GM18868 (cell line): ENCODE measurements at regions not wholly inside any gene's neighbourhood (a gene's known extent, or its start where the extent isn't known, plus 50 kb on each side); places are given as distances from the start of the nearest gene placed in this dataset.

Experiments used
- ATAC-seq: cut with Tn5 transposase; IDR thresholded peaks from one replicate; pipeline ENCODE4 v1.9.1; 2021; ENCODE audit warnings: mild to moderate bottlenecking, moderate library complexity; ENCODE audit not compliant: unreplicated experiment

- no peak for ATAC-seq
Observed at GRCh38 chr3:153069598-153070510, 92.2 kb upstream of the RAP2B start.

DNA sequence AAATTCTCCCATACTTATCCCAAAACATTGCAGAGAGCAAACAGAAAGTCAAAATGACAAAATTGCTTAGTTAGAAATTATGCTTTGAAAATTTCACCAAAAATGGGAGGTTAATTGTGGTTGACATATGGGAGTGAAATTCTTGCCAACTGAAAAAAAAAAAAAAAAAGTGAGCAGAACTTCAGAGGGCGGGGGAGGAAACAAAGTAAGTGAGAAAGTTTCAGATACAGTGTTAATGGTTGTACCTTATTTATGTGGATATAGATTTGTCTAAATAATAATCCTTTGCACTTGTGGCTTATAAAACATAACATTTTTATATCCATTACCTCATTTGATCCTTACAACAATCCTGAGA is 91.5 kb upstream of the RAP2B start:
- no peak for ATAC-seq

GRCh38 chr3:153072382-153072781 is 89.6 kb upstream of the RAP2B start:
- no peak for ATAC-seq

- no peak for ATAC-seq
Observed at GRCh38 chr3:153072856-153073255, 89.2 kb upstream of the RAP2B start.

DNA sequence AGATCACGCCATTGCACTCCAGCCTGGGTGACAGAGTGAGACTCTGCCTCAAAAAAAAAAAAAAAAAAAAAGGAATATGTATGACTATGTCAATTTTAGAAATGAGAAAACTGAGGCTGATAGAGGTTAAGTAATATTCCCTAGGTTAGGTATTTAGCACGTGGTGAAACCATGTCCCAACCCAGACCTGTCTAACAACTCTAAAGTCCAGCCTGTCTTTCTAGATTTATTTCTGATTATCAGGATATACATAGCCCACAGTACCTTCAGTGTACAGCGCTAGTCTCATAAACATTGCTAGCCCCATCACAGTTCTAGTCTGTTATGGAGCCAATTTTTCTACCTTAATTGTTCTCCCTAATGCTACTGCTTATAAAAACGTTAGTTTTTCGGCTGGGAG is 88.4 kb upstream of the RAP2B start:
- ATAC-seq: no peak

GRCh38 chr3:153078826-153079225 is 83.2 kb upstream of the RAP2B start:
- ATAC-seq: no peak

- no peak for ATAC-seq
Observed at GRCh38 chr3:153079386-153079785, 82.6 kb upstream of the RAP2B start.

DNA sequence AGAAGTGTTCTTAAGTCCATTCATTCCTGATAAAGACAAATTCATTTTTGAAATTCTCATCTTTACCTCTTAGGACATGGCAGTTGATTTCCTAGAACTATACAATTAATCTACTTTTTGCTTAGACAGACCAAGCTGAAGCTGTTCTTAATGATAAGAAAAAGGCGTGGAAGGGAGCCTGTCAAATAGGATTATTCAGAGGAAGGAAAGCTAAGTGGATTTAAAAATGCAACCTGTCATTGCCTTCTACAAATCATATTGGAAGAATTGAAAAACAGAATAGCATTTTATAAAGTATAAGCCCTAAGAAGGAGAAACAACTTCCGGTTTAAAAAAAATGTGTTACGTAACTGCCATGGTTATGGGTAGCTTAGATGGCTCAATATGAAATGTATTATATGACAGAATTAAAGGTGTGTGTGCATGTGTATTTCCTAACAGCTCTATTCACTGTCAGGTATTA is 81.2 kb upstream of the RAP2B start:
- ATAC-seq: no peak

- ATAC-seq: no peak
Observed at GRCh38 chr3:153084431-153084830, 77.6 kb upstream of the RAP2B start.

DNA sequence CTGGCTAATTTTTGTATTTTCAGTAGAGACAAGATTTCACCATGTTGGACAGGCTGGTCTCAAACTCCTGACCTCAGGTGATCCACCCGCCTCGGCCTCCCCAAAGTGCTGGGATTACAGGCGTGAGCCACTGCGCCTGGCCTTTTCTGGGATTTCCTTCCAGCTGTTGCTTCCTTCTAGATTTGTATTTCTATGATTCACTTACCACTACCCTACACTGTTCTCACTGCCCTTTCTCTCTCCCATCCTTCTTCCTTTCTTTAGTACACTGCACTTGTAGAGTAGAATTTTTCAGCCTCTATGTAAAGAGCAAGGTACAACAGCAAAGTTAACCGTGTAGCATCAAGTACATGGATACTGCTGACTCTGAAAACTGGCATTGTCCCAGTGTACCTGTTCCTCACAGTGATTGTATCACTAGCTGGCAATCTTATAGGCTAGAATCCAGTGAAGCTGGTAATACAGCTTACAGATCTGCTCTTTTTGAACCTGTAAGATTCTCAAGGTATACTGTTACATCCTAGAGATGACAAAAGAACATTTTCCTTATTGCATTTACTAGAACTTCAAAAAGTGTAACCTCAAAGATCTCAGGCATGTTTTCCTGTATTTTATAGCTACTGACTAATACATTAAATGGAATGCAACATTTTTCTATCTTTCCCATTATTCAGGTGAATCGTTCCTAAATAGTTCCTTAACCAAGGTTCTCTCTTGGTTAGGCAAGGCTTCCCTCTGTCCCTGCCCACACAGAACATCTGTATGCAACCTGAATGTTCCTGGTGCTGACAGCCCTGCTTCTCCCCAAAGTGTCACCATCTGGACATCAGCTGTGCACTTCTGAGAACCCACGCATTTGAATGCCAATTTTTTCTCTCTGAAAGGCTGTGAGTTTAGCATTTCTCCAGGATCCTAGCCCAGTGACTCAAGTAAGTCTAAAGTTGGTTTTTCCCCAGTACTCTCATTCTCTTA is 74.1 kb upstream of the RAP2B start:
- ATAC-seq: no peak

GRCh38 chr3:153089620-153090019 is 72.4 kb upstream of the RAP2B start:
- ATAC-seq: no peak

GRCh38 chr3:153090973-153091372 is 71.1 kb upstream of the RAP2B start:
- ATAC-seq: no peak

DNA sequence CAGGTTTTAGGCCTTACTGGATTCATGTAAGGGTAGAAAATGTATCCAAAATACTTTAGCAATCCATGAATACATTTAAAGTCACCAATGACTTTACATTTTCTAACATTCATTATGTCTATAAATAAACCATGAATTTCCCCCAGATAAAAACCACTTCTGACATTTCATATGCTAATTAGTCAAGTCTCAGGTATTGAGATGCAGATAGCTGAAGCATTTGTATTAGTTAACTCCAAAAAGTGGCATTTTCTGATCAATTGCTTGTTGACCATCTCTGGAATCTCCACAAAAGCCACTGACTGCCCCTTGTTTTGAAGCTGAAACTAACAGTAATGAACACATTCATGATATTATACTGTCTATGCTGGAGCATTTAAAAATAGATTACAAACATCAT is 68.4 kb upstream of the RAP2B start:
- ATAC-seq: no peak

DNA sequence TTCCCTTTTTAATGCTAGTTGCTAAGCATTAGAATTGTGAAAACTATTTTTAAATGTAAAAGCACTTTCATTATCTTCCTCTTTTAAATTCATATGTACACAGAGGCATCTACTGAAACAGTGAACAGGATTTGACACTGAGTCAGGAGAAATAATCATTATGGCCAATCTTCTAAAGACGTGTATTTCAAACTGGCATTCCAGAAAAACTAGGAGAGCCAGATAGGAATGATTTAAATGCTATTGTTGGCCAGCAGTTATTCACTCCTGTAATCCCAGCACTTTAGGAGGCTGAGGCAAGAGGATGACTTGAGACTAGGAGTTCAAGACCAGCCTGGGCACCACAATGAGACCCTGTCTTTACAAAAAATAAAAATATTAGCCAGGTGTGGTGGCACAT is 67.6 kb upstream of the RAP2B start:
- ATAC-seq: no peak

DNA sequence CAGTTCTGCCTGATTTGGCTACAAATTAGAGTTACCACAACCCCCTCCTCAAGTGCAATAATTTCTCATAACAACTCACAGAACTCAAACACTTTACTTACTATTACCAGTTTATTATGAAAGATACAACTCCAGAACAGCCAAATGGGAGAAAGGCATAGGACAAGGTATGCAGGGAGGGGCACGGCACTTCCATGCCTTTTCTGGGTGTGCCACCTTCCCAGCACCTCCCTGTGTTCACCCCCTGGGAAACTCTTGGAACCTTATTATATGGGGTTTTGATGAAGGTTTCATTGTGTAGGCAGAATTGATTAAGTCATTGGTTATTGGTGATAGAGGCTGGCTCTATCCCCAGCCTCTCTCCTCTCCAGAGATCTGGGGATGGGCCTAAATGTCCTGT is 66.6 kb upstream of the RAP2B start:
- no peak for ATAC-seq

DNA sequence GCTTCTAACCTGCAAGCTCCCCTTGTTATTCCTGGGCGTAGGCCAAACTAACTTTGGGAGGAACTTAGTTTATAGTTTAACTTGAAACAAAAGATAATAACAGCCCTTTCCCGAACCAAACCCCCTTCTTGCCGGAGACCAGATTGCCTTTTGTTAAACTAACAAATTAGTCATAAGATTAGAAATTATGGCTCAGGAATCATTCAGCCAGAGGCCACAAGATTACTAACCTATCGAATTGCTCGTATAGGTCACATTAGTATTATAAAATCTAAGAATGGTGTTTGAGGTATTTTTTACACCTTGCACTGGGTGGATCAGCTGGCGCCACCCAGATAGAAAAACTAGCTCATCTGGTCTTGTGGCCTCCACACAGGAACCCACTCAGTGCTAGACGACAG is 65.3 kb upstream of the RAP2B start:
- ATAC-seq: no peak

DNA sequence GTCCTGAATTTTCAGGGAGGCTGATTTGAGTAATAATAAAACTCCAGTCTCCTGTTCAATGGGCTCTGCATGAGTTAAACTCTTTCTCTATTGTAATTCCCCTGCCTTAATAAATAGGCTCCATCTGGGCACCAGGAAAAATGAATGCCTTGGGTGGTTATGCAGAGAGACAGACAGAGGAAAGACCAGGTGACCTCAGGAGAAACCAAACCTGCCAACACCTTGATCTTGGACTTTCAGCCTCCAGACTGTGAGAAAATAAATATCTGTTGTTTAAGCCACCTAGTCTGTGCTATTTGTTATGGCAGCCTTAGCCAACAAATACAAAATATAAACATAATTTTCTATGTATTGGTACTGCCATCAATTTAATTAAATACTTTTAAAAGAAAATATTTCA is 64.8 kb upstream of the RAP2B start:
- no peak for ATAC-seq

GRCh38 chr3:153099131-153099530 is 62.9 kb upstream of the RAP2B start:
- no peak for ATAC-seq

GRCh38 chr3:153103406-153103945 is 58.5 kb upstream of the RAP2B start:
- no peak for ATAC-seq

DNA sequence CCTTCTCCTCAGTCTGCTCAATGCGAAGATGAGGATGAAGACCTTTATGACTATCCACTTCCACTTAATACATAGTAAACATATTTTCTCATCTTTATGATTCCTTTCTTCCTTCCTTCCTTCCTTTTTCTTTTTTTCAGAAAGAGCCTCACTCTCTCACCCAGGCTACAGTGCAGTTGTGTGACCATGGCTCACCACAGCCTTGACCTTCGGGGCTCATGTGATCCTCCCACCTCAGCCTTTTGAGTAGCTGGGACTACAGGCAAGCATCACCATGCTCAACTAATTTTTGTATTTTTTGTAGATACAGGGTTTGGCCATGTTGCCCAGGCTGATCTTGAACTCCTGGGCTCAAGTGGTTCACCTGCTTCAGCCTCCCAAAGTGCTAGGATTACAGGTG is 52.0 kb upstream of the RAP2B start:
- no peak for ATAC-seq

DNA sequence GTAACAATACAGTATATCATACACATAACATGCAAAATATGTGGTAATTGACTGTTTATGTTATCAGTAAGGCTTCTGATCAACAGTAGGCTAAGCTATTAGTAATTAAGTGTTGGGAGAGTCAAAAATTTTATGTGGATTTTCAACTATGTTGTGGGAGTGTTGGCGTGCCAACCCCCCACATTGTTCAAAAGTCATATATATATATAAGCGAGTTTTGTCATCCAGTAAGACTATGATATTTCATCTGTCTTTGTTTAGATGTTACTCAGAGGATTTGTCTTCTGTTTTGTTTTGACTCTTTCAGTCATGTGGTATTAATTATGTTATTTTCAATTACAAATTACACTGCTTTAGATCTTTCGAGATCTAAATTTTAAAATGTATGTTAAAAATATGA is 51.0 kb upstream of the RAP2B start:
- ATAC-seq: no peak
